Activated CD8-positive, alpha-beta memory T cell treated with anti-CD3 and anti-CD28 coated beads for 24 hours (primary cell): ENCODE measurements at regions not wholly inside any gene's neighbourhood (a gene's known extent, or its start where the extent isn't known, plus 50 kb on each side); places are given as distances from the start of the nearest gene placed in this dataset.

ENCODE experiments used
- DNase-seq: peaks from one replicate; pipeline ENCODE4 v3.0.0-alpha.2; 2020

GRCh38 chr11:44498089-44498871 is 67.2 kb upstream of the CD82 start:
- no peak for DNase-seq

DNA sequence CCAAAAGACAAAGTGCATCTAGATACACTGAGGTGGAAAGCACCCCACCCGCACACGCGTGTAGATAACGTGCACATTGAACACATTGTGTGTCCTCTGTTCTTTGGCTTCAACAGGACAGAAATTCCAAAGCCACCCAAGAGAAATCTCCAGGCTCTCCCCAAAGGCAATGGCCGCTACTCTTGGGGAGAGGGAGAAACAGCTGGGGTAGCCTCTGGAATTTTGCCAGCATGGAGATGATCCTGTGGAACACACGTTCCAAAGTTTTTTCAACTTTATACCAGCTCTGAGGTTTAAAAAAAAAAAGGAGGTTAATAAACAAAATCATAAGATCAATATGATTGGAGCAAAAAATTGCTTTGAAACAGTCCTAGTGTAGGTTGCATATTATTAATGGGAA is 63.0 kb upstream of the CD82 start:
- no peak for DNase-seq

DNA sequence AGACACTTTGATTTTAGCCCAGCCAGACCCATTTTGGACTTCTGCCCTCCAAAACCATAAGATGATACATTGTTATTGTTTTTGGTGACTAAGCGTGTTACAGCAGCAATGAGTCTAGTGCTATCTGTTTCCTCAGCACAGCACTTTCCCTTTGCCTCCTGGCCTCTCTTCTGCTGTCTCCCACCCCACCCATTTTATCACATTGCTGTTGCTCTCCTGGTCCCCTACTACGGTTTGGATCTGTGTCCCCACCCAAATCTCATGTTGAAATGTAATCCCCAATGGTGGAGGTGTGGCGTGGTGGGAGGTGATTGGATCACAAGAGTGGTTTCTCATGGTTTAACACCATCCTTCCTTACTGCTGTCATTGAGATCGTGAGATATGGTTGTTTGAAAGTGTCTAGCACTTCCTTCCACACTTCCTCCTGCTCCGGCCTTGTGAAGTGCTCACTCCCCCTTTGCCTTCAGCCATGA is 59.8 kb upstream of the CD82 start:
- DNase-seq: no peak

GRCh38 chr11:44506375-44507016 is 59.0 kb upstream of the CD82 start:
- no peak for DNase-seq

GRCh38 chr11:44507491-44507890 is 58.0 kb upstream of the CD82 start:
- DNase-seq: no peak

DNA sequence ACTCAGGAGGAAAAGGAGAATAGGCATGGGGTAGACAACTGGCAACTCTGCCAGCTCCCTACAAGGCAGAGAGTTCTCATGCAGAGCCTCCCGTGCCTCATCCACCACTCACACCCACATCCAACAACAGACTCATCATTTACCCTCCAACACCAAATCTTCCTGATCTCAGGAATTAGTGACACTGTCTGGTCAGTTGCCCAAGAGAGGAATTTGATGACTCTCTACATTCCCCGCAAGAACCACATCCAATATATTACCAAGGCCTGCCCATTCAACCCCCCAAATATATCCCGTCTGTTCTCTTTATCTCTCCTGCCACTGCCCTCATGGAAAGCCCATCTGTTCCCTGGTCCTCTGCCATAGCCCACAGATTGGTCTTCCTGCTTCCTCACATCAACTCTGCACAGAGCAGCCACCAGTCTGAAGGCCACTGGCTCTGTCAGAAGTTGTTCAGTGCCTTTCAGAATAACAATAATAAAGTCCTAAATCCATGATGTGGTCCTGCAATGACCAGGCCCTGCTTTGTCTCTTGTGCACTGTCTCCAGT is 57.5 kb upstream of the CD82 start:
- DNase-seq: no peak

DNA sequence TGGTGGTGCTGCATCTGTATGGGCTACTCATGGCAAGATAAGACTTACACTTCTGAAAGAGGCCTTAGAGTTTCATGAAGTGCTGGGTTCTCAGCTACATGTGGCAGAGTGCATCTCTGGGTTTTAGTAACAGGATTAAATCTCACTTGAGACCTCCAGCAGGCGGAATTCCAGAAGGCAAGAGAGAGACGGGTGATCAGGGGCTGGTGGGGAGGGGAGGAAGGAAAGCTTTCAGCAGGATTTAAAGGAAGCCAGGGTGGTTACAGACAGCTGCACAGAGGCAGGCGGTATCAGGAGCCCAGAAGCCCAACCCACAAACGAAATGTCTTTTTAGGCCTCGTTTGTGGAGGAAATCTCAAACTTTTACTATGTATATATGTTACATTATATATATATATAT is 56.2 kb upstream of the CD82 start:
- no peak for DNase-seq

DNA sequence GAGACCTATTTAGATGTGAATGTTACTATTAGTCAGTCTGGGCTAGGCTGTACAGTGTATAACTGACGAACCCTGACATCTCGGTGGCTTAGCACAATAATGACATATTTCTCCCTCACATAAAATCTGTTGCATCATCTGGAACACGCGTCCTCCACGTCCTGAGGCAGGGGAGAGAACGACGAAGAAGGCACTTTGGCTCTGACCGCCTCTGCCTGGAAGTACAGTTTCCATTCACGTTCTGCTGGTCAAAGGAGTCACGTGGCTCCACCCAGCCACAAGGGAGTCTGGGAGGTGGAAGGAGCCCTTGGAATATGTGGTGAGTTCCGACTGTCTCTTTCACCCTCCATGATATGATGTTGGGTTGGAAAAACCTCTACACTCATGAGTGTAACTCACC is 55.1 kb upstream of the CD82 start:
- DNase-seq: no peak

DNA sequence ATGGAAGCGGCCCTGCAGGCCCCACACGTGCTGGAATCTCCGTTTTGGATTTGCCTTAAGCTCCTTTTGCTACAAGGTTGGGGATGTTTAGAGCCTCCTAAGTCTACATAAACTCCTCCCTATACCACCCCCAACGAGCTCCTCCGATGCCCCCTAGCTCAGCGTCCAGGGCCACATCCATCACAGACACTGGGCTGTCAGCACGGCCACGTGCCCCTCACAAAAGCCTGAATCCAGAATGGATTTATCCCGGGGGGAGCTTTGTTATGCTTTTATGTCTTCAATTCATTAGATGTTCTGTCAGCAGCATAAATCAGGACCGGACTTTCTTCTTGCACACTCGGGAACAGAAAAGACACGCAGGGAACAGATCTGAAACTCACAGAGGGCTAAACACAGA is 52.6 kb upstream of the CD82 start:
- no peak for DNase-seq

DNA sequence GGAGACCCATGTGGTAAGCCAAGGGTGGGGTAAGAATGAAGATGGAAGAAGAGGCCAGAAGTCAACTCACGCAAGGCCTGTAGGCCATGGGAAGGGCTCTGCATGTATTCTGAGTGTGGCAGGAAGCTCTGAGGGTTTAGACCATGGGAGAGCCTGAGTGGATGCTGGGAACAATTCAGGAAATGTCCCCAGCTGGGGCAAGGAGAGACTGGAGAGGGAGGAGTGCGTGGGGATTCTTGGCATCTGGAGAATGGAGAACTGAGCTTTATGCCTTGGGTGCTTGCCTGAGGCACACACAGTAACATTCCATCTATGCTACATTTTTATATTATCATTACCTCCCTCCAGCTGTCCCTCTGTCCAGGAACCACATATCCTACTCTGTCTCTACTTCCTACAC is 50.4 kb upstream of the CD82 start:
- no peak for DNase-seq
